Adrenal gland (tissue), 9 donors: ENCODE measurements at regions not wholly inside any gene's neighbourhood (a gene's known extent, or its start where the extent isn't known, plus 50 kb on each side); places are given as distances from the start of the nearest gene placed in this dataset.

ENCODE experiments used
- DNase-seq, 7 donors: peaks; one replicate each; pipeline ENCODE4 v3.0.0-alpha.2; 2019 to 2020
- H3K27ac ChIP-seq, 5 donors: fragments of 200-600 bp; sonication (generic) in 4 of 5; 1 replicate in 3 of 5; 2 replicates in 2 of 5; pipeline versions ENCODE4 v1.5.1 to v1.8.0; 2016 to 2020; ENCODE audit warnings: mild to moderate bottlenecking in 1 of 5
- H3K27me3 ChIP-seq: fragments of 200-600 bp; 2 replicates; pipeline ENCODE4 v1.8.0; 2021
- H3K36me3 ChIP-seq, 2 donors: fragments of 200-600 bp; replicated peaks in 1 of 2; 1 replicate in 1 of 2; 2 replicates in 1 of 2; pipeline versions ENCODE4 v1.5.1 to v1.8.0; 2018 to 2022
- H3K4me1 ChIP-seq, 2 donors: fragments of 200-600 bp; replicated peaks in 1 of 2; 1 replicate in 1 of 2; 2 replicates in 1 of 2; pipeline versions ENCODE4 v1.5.1 to v1.8.0; 2018 to 2021
- H3K4me3 ChIP-seq, 4 donors: fragments of 200-600 bp; sonication (generic) in 3 of 4; one replicate each; pipeline ENCODE4 v1.5.1; 2016 to 2018
- H3K9me3 ChIP-seq, 3 donors: fragments of 200-600 bp; sonication (generic) in 1 of 3; replicated peaks in 1 of 3; 1 replicate in 2 of 3; 2 replicates in 1 of 3; pipeline versions ENCODE4 v1.5.1 to v1.8.0; 2016 to 2021
- CTCF ChIP-seq, 6 experiments: fragments of 450-650 bp in 4 of 6; fragments of 200-600 bp in 2 of 6; sonication (generic) in 1 of 6; IDR thresholded peaks; 1 replicate in 5 of 6; 2 replicates in 1 of 6; pipeline versions ENCODE4 v1.5.1 to v1.8.0; 2016 to 2021; ENCODE audit warnings: antibody characterized with exemption in 6 of 6, mild to moderate bottlenecking in 2 of 6, moderate library complexity in 1 of 6
- POLR2A ChIP-seq, 2 donors: fragments of 450-650 bp; IDR thresholded peaks; one replicate each; pipeline ENCODE4 v1.6.1; 2017; ENCODE audit warnings: antibody characterized with exemption in 2 of 2, mild to moderate bottlenecking in 2 of 2, moderate library complexity in 1 of 2
- WGBS, 4 donors: extraction: QIAGEN DNeasy Blood & Tissue Kit in 2 of 4; methylation state at CpG; one replicate each; pipeline versions ENCODE4 v1.1.5 to v1.1.7; 2013 to 2017; 5-methylcytosine and 5-hydroxymethylcytosine counted together
- intact Hi-C, 2 donors: fragments of 100-400 bp; cut with DNase I; formaldehyde crosslinking; loops; one replicate each; pipeline versions ENCODE4 v1.14.1 to v1.15.0; 2022 to 2023
- donor health status: healthy with polysubstance abuse.
- donor health status: Bipolar disorder and iron deficiency.
- donor health status: DM: yes; HTN: yes; CAD: no.
- donor health status: DM: no; HTN: no; CAD: no.
- donor health status: DM: no; HTN: no; CAD: no.

- no peak for TF ChIP-seq CTCF (IDR thresholded peaks at IDR 0.05)
- TF ChIP-seq POLR2A (IDR thresholded peaks at IDR 0.05) = no peak
- H3K27ac ChIP-seq = no peak overlapping the region
- intact Hi-C loops = no loop called here
- H3K4me3 ChIP-seq = no peak overlapping the region
- 75 to 83% (median 80%) methylated on average over 6 of the region's 6 CpGs for WGBS, 4 donors
- H3K36me3 ChIP-seq = no peaks in the 10 kb centered on the region
- no peaks in the 10 kb centered on the region for H3K27me3 ChIP-seq
- H3K9me3 ChIP-seq = peaks cover 0 to 5% (median 0%) of the 10 kb centered on the region in 3 donors
- H3K4me1 ChIP-seq = no peaks in the 10 kb centered on the region
- DNase-seq = no peak
These were observed 98.6 kb downstream of the BCL2L11 start for GRCh38 chr2:111219285-111219684.

- H3K4me1 ChIP-seq = no peaks in the 10 kb centered on the region
- 91 to 92% (median 92%) methylated on average over 5 of the region's 5 CpGs for WGBS, 4 donors
- intact Hi-C loops = no loop called here
- no peak overlapping the region for H3K4me3 ChIP-seq
- no peaks in the 10 kb centered on the region for H3K9me3 ChIP-seq
- no peak for DNase-seq
- no peaks in the 10 kb centered on the region for H3K27me3 ChIP-seq
- no peaks in the 10 kb centered on the region for H3K36me3 ChIP-seq
- TF ChIP-seq CTCF (IDR thresholded peaks at IDR 0.05) (no peak), POLR2A (IDR thresholded peaks at IDR 0.05) (no peak)
- no peak overlapping the region for H3K27ac ChIP-seq
These were observed 99.2 kb downstream of the BCL2L11 start for GRCh38 chr2:111219734-111220505.

- intact Hi-C loops = no loop called here
- TF ChIP-seq CTCF (IDR thresholded peaks at IDR 0.05) (no peak), POLR2A (IDR thresholded peaks at IDR 0.05) (no peak)
- Histone ChIP-seq H3K27me3 (no peaks in the 10 kb centered on the region), H3K27ac (no peak overlapping the region), H3K36me3 (no peaks in the 10 kb centered on the region), H3K4me3 (no peak overlapping the region), H3K9me3 (no peaks in the 10 kb centered on the region), H3K4me1 (no peaks in the 10 kb centered on the region)
- no peak for DNase-seq
- WGBS, 4 donors = 90 to 100% (median 100%) methylated on average over 1 of the region's 1 CpG
These were observed 100.2 kb downstream of the BCL2L11 start for GRCh38 chr2:111220962-111221361.

- H3K27ac ChIP-seq = no peak overlapping the region
- no peak for DNase-seq
- intact Hi-C loops = no loop called here
- TF ChIP-seq CTCF (IDR thresholded peaks at IDR 0.05) = no peak
- no peak for TF ChIP-seq POLR2A (IDR thresholded peaks at IDR 0.05)
- H3K27me3 ChIP-seq = no peaks in the 10 kb centered on the region
- H3K4me1 ChIP-seq = no peaks in the 10 kb centered on the region
- no peak overlapping the region for H3K4me3 ChIP-seq
- no peaks in the 10 kb centered on the region for H3K36me3 ChIP-seq
- WGBS, 4 donors = 76 to 87% (median 79%) methylated on average over 3 of the region's 3 CpGs
- H3K9me3 ChIP-seq = no peaks in the 10 kb centered on the region
These were observed 101.0 kb downstream of the BCL2L11 start for GRCh38 chr2:111221701-111222100.
